ENCODE measurements at regions not wholly inside any gene's neighbourhood (a gene's known extent, or its start where the extent isn't known, plus 50 kb on each side); places are given as distances from the start of the nearest gene placed in this dataset.

GRCh38 chr5:66516550-66516949 lies 79.6 kb upstream of the MAST4 start:
- no peak for DNase-seq (ENCODE audit: low read depth in 1 of 2, low spot score in 1 of 2)
- H3K4me1 ChIP-seq (ENCODE audit: low read depth), result peaks cover 5% of the 10 kb centered on the region
- H3K27me3 ChIP-seq, result no peaks in the 10 kb centered on the region
- H3K27ac ChIP-seq, result no peak overlapping the region
- TF ChIP-seq CTCF (IDR thresholded peaks at IDR 0.05; ENCODE audit: low read depth, low read length), result no peak
- no peak overlapping the region for H3K4me3 ChIP-seq
- H3K9me3 ChIP-seq (ENCODE audit: low read depth), result peaks cover 2% of the 10 kb centered on the region
- no peaks in the 10 kb centered on the region for H3K36me3 ChIP-seq

- Histone ChIP-seq H3K4me3 (no peak overlapping the region), H3K27me3 (no peaks in the 10 kb centered on the region), H3K9me3 (ENCODE audit: low read depth) (peaks cover 2% of the 10 kb centered on the region), H3K27ac (no peak overlapping the region), H3K4me1 (ENCODE audit: low read depth) (peaks cover 5% of the 10 kb centered on the region), H3K36me3 (no peaks in the 10 kb centered on the region)
- TF ChIP-seq CTCF (IDR thresholded peaks at IDR 0.05; ENCODE audit: low read depth, low read length), result no peak
- DNase-seq (ENCODE audit: low read depth in 1 of 2, low spot score in 1 of 2), result no peak
Observed at GRCh38 chr5:66517351-66517750, 78.8 kb upstream of the MAST4 start.

- no peak overlapping the region for H3K4me3 ChIP-seq
- H3K4me1 ChIP-seq (ENCODE audit: low read depth), result peaks cover 5% of the 10 kb centered on the region
- no peaks in the 10 kb centered on the region for H3K36me3 ChIP-seq
- H3K27ac ChIP-seq, result peak overlapping the region; percentile 63
- no peaks in the 10 kb centered on the region for H3K27me3 ChIP-seq
- TF ChIP-seq CTCF (IDR thresholded peaks at IDR 0.05; ENCODE audit: low read depth, low read length), result no peak
- peaks cover 2% of the 10 kb centered on the region for H3K9me3 ChIP-seq (ENCODE audit: low read depth)
- DNase-seq (ENCODE audit: low read depth in 1 of 2, low spot score in 1 of 2), result no peak
Observed at GRCh38 chr5:66518052-66518451, 78.1 kb upstream of the MAST4 start.

GRCh38 chr5:66518753-66519152 lies 77.4 kb upstream of the MAST4 start:
- Histone ChIP-seq H3K4me1 (ENCODE audit: low read depth) (peaks cover 5% of the 10 kb centered on the region), H3K9me3 (ENCODE audit: low read depth) (peaks cover 2% of the 10 kb centered on the region), H3K27ac (peak overlapping the region; percentile 63), H3K36me3 (no peaks in the 10 kb centered on the region), H3K4me3 (no peak overlapping the region), H3K27me3 (no peaks in the 10 kb centered on the region)
- peak; percentile 75 to 84 for DNase-seq (ENCODE audit: low read depth in 1 of 2, low spot score in 1 of 2)
- no peak for TF ChIP-seq CTCF (IDR thresholded peaks at IDR 0.05; ENCODE audit: low read depth, low read length)

- DNase-seq (ENCODE audit: low read depth in 1 of 2, low spot score in 1 of 2), result no peak
- Histone ChIP-seq H3K27me3 (no peaks in the 10 kb centered on the region), H3K4me3 (no peak overlapping the region), H3K4me1 (ENCODE audit: low read depth) (peaks cover 5% of the 10 kb centered on the region), H3K9me3 (ENCODE audit: low read depth) (peaks cover 2% of the 10 kb centered on the region), H3K27ac (no peak overlapping the region), H3K36me3 (no peaks in the 10 kb centered on the region)
- TF ChIP-seq CTCF (IDR thresholded peaks at IDR 0.05; ENCODE audit: low read depth, low read length), result no peak
Observed at GRCh38 chr5:66519626-66520025, 76.6 kb upstream of the MAST4 start.

- Histone ChIP-seq H3K27ac (no peak overlapping the region), H3K36me3 (no peaks in the 10 kb centered on the region), H3K9me3 (ENCODE audit: low read depth) (peaks cover 2% of the 10 kb centered on the region), H3K27me3 (no peaks in the 10 kb centered on the region), H3K4me1 (ENCODE audit: low read depth) (peaks cover 5% of the 10 kb centered on the region), H3K4me3 (no peak overlapping the region)
- DNase-seq (ENCODE audit: low read depth in 1 of 2, low spot score in 1 of 2), result no peak
- no peak for TF ChIP-seq CTCF (IDR thresholded peaks at IDR 0.05; ENCODE audit: low read depth, low read length)
Observed at GRCh38 chr5:66520854-66521253, 75.3 kb upstream of the MAST4 start.

Measured in cardiac muscle cell (in vitro differentiated cells and primary cell).